ENCODE measurements at regions not wholly inside any gene's neighbourhood (a gene's known extent, or its start where the extent isn't known, plus 50 kb on each side); places are given as distances from the start of the nearest gene placed in this dataset.
"Not testable (repeated sequence)": the region's sequence is repeated elsewhere in the genome, so short reads cannot be mapped to it uniquely, and the experiment has no call there.

- no peak for DNase-seq
These were observed 144.4 kb downstream of the PTBP2 start for GRCh38 chr1:96865731-96866685.

- DNase-seq, result no peak
These were observed 151.2 kb downstream of the PTBP2 start for GRCh38 chr1:96872757-96873156.

- no peak for DNase-seq
These were observed 157.1 kb downstream of the PTBP2 start for GRCh38 chr1:96878640-96879039.

DNA sequence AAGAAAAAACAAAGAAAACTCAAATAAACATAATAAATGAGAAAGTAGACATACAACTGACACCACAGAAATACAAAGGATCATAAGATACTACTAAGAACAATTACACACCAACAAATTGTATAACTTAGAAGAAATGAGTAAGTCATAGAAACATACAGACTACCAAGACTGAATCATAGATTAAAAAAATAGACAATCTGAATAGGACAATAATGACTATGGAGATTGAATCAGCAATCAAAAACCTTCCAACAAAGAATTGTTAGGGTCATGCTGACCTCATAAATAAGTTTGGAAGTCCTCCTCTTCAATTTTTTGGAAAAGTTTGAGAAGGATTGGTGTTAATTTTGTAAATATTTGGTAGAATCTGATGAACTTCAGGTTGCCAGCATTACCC lies 159.0 kb downstream of the PTBP2 start:
- DNase-seq, result no peak

DNA sequence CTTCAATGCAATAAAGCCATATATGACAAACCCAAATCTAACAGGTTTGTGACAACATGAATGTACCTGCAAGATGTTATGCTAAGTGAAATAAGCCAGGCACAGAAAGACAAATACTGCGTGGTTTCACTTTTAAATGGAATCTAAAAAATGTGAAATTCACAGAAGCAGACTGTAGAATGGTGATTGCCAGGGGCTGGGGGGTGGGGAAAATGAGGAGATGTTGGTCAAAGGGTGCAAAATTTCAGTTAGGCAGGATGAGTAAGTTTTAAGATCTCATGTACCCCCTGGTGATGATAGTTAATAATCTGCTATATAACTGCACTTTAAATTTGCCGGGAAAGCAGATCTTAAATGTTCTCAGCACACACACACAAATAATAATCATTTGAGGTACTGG lies 160.5 kb downstream of the PTBP2 start:
- no peak for DNase-seq

DNA sequence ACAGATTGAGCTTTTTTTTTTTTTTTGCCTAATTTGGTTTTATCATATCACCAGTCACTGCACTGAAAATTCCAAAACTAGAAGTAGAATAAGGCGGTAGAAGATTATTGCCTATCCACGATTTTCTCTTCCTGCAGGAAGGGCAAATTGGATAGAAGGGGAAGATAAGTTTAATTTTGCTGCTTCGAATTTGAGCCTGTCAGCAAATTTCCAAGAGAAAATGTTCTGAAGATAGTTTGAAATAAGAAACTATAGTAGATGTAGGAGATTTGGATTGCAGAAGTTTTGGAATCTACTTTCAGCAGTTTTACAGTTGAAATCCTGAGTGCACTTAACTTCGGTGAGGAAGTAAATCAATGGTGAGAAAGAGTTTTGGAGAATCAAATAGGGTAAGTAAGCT lies 164.9 kb downstream of the PTBP2 start:
- DNase-seq, result no peak

- DNase-seq, result no peak
These were observed 165.9 kb downstream of the PTBP2 start for GRCh38 chr1:96887501-96887900.

DNA sequence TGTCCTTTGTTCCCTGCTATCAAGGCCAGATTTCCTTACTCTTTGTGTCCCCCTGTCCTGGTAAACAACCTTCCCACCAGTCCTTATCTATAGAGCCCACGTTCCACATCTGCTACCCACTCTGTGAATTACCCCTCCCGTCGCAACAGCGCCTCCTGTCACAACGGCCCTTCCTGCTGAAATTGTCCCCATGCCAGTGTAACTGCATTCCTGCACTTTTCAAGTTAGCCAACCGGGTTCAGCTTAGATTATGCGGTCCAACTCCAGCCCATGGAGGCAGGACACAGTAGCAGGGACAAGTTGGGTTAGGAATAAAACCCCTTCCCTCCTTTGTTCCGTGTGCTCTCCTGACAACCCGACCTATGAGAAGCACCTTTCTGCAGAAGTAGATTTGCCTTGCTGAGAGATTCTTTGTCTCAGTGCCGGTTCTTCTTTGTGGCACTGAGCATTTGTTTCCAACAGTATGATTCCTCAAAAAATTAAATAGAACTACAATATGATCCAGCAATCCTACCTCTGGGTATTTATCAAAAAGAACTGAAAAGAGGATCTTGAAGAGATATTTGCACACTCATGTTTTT lies 180.3 kb downstream of the PTBP2 start:
- DNase-seq, result no peak

DNA sequence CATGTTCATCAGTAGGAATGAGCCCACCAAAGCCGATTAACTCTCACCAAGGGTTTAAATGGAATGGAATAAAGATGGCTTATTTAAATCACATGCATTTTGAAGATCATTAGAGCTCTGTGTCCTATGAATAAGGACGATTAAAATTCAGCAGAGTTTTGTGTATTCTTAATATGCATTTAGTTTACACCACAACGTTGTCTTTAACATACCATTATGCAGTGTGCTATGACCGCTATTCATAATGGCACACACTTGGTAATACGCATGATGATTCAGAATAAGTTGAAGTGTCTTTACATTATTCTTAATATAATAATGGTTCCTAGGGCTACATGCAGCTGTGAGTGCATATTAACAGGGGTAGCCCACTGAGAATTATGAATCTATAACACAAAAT lies 190.7 kb downstream of the PTBP2 start:
- DNase-seq, result no peak

- DNase-seq, result not testable (repeated sequence)
These were observed 194.1 kb downstream of the PTBP2 start for GRCh38 chr1:96915701-96916100.

- DNase-seq, result no peak
These were observed 196.8 kb downstream of the PTBP2 start for GRCh38 chr1:96918406-96918805.

- no peak for DNase-seq
These were observed 200.6 kb downstream of the PTBP2 start for GRCh38 chr1:96922181-96922580.

GRCh38 chr1:96923753-96924152 lies 202.2 kb downstream of the PTBP2 start:
- DNase-seq, result no peak

- no peak for DNase-seq
These were observed 204.6 kb downstream of the PTBP2 start for GRCh38 chr1:96926176-96926575.

- DNase-seq, result no peak
These were observed 205.5 kb downstream of the PTBP2 start for GRCh38 chr1:96927125-96927524.

DNA sequence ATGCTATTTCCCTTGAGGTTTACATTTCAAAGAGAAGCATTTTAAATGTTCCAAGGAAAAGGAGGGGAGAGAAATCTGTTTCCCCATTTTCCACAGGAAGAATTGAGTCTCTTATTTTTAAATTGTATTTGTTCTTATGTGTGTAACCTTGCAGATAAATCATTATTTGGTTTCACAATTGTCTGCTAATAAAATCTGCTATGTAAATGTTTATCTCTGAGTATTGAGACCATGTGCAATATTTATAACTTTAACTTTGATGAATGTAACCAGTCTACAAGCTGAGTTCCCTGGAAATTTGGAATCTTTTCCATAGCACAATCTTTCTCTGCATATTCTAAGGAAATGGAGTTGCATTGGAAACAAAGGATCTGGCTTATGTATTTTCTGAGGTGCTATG lies 209.6 kb downstream of the PTBP2 start:
- no peak for DNase-seq

GRCh38 chr1:96934282-96934681 lies 212.7 kb downstream of the PTBP2 start:
- DNase-seq, result no peak

GRCh38 chr1:96944432-96945092 lies 223.0 kb downstream of the PTBP2 start:
- DNase-seq, result no peak

- DNase-seq, result no peak
These were observed 224.0 kb downstream of the PTBP2 start for GRCh38 chr1:96945509-96946084.

- no peak for DNase-seq
These were observed 233.9 kb downstream of the PTBP2 start for GRCh38 chr1:96955307-96956012.

- no peak for DNase-seq
These were observed 240.6 kb downstream of the PTBP2 start for GRCh38 chr1:96962216-96962615.

DNA sequence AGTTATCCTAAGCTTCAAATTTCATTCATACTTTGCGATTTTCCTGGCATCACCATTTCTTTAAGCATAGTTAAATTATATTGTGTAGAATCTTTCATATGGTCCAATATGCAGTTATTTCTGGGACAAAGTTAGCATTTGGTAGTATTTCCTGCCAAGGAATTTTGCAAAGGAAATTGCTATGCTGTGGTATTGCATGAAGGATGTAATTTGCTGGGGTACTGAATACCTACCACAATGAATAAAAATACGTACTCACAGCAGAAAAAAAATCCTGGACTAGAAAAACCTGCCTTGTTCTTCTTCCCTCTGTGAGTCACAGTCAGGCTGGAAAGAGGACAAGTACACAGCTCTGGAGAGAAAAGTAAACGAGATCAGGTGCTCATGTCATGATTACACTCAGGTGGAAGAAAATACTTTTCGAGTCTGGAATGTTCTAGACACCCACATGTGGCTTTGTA lies 241.2 kb downstream of the PTBP2 start:
- DNase-seq, result no peak

GRCh38 chr1:96964761-96965160 lies 243.2 kb downstream of the PTBP2 start:
- DNase-seq, result no peak
